ENCODE measurements at regions not wholly inside any gene's neighbourhood (a gene's known extent, or its start where the extent isn't known, plus 50 kb on each side); places are given as distances from the start of the nearest gene placed in this dataset.
A peak's percentile ranks its signal among the peaks of the same experiment; 100 is the strongest.

DNA sequence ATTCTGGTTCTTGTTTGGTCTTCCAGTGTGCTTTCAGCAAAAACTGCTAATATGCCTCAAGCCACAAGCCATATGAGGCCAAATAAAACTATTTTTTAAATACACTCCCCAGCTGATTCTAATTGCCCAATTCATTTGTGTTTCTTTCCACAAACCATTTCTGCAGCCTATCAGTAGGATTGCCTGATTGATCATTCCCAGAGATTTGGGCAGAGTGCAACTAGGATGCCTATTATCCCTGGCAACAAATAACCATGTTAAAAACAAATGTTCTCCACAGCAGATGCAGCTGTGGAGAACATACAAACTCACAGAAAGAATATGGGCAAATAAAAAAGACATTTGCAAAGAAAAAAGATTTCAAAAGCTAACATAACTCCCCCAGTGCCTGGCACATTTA, 76.9 kb upstream of the CAV2 start:
- H3K27ac ChIP-seq (ENCODE audit: low read length), result peak overlapping the region; percentile 94
- peaks cover 74% of the 10 kb centered on the region for H3K4me1 ChIP-seq (ENCODE audit: control insufficient read depth, insufficient read depth, low read length)
- no peaks in the 10 kb centered on the region for H3K9me3 ChIP-seq (ENCODE audit: control insufficient read depth, insufficient read depth, low read depth, low read length)
- no peak overlapping the region for H3K4me3 ChIP-seq (ENCODE audit: low read depth in 2 of 2, low read length in 2 of 2)
- no peak for ATAC-seq
- intact Hi-C loops (cut with micrococcal nuclease; ENCODE audit: unreplicated experiment), result loop anchor here (10.0 kb wide), 1 partner anchor 102 kb away; the partner anchor contains the start of gene CAV1
- DNase-seq (ENCODE audit: low read depth, low spot score), result no peak
- TF ChIP-seq CTCF (IDR thresholded peaks at IDR 0.05) (no peak), POLR2AphosphoS5 (IDR thresholded peaks at IDR 0.05; ENCODE audit: low read depth, low read length) (no peak), SIN3A (IDR thresholded peaks at IDR 0.05; ENCODE audit: borderline replicate concordance, insufficient read depth, low read depth, low read length) (no peak), TCF7L2 (IDR thresholded peaks at IDR 0.05; ENCODE audit: low read depth, low read length) (no peak)
- TF ChIP-seq, protein P1, sequence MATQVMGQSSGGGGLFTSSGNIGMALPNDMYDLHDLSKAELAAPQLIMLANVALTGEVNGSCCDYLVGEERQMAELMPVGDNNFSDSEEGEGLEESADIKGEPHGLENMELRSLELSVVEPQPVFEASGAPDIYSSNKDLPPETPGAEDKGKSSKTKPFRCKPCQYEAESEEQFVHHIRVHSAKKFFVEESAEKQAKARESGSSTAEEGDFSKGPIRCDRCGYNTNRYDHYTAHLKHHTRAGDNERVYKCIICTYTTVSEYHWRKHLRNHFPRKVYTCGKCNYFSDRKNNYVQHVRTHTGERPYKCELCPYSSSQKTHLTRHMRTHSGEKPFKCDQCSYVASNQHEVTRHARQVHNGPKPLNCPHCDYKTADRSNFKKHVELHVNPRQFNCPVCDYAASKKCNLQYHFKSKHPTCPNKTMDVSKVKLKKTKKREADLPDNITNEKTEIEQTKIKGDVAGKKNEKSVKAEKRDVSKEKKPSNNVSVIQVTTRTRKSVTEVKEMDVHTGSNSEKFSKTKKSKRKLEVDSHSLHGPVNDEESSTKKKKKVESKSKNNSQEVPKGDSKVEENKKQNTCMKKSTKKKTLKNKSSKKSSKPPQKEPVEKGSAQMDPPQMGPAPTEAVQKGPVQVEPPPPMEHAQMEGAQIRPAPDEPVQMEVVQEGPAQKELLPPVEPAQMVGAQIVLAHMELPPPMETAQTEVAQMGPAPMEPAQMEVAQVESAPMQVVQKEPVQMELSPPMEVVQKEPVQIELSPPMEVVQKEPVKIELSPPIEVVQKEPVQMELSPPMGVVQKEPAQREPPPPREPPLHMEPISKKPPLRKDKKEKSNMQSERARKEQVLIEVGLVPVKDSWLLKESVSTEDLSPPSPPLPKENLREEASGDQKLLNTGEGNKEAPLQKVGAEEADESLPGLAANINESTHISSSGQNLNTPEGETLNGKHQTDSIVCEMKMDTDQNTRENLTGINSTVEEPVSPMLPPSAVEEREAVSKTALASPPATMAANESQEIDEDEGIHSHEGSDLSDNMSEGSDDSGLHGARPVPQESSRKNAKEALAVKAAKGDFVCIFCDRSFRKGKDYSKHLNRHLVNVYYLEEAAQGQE (IDR thresholded peaks at IDR 0.05; ENCODE audit: insufficient read depth in 1 of 2, low read depth in 2 of 2, low read length in 1 of 2), result no peak
- ChIA-PET POLR2A (no interaction called here), CTCF (no interaction called here)
- BruUV-seq (replicated peaks), result no TSS peak
- H3K27me3 ChIP-seq (ENCODE audit: control insufficient read depth, insufficient read depth, low read length), result no peaks in the 10 kb centered on the region
- no peaks in the 10 kb centered on the region for H3K36me3 ChIP-seq (ENCODE audit: control insufficient read depth, insufficient read depth, low read length)
- in situ Hi-C loops (cut with HindIII; ENCODE audit: low pct_unique_long_range_greater_than_20kb, low sequenced_read_pairs), result no loop called here

- BruUV-seq (replicated peaks), result no TSS peak
- no peak overlapping the region for H3K4me3 ChIP-seq (ENCODE audit: low read depth in 2 of 2, low read length in 2 of 2)
- intact Hi-C loops (cut with micrococcal nuclease; ENCODE audit: unreplicated experiment), result loop anchor here (10.0 kb wide), 1 partner anchor 101 kb away; the partner anchor contains the start of gene CAV1
- H3K27ac ChIP-seq (ENCODE audit: low read length), result peak overlapping the region; percentile 94
- H3K27me3 ChIP-seq (ENCODE audit: control insufficient read depth, insufficient read depth, low read length), result no peaks in the 10 kb centered on the region
- ATAC-seq, result peak; percentile 54
- DNase-seq (ENCODE audit: low read depth, low spot score), result no peak
- peaks cover 2% of the 10 kb centered on the region; the same call in 1 of the 2 replicates for H3K9me3 ChIP-seq (ENCODE audit: control insufficient read depth, insufficient read depth, low read depth, low read length)
- peaks cover 66% of the 10 kb centered on the region for H3K4me1 ChIP-seq (ENCODE audit: control insufficient read depth, insufficient read depth, low read length)
- TF ChIP-seq POLR2AphosphoS5 (IDR thresholded peaks at IDR 0.05; ENCODE audit: low read depth, low read length) (0 out of 2 replicates have a peak, but pooled peaks have one; percentile 34), TCF7L2 (IDR thresholded peaks at IDR 0.05; ENCODE audit: low read depth, low read length) (no peak)
- in situ Hi-C loops (cut with HindIII; ENCODE audit: low pct_unique_long_range_greater_than_20kb, low sequenced_read_pairs), result no loop called here
- ChIA-PET POLR2A (interaction anchor here (0.5 to 1.0 kb wide), 2 partner anchors 30 to 75 kb away, joined by 3 to 4 read pairs; no protein-coding TSS in a partner anchor), CTCF (interaction anchor here (1.1 to 1.3 kb wide), 2 partner anchors 69 to 168 kb away, joined by 3 read pairs; no protein-coding TSS in a partner anchor)
- no peaks in the 10 kb centered on the region for H3K36me3 ChIP-seq (ENCODE audit: control insufficient read depth, insufficient read depth, low read length)
Measured at GRCh38 chr7:116423499-116423898, 76.0 kb upstream of the CAV2 start.

- CTCF ChIA-PET, result no interaction called here
- no TSS peak for BruUV-seq (replicated peaks)
- ATAC-seq, result peak; percentile 7; the same call in 1 of the 2 replicates
Measured at GRCh38 chr7:116425647-116426209, 73.8 kb upstream of the CAV2 start.

More at GRCh38 chr7:116425647-116426209, 73.8 kb upstream of the CAV2 start:
- no peak for DNase-seq (ENCODE audit: low read depth, low spot score)
- Histone ChIP-seq H3K27ac (ENCODE audit: low read length) (peak overlapping the region; percentile 96), H3K4me3 (ENCODE audit: low read depth in 2 of 2, low read length in 2 of 2) (no peak overlapping the region), H3K27me3 (ENCODE audit: control insufficient read depth, insufficient read depth, low read length) (no peaks in the 10 kb centered on the region), H3K36me3 (ENCODE audit: control insufficient read depth, insufficient read depth, low read length) (no peaks in the 10 kb centered on the region), H3K4me1 (ENCODE audit: control insufficient read depth, insufficient read depth, low read length) (peaks cover 55% of the 10 kb centered on the region), H3K9me3 (ENCODE audit: control insufficient read depth, insufficient read depth, low read depth, low read length) (peaks cover 3% of the 10 kb centered on the region; the same call in 1 of the 2 replicates)
- in situ Hi-C loops (cut with HindIII; ENCODE audit: low pct_unique_long_range_greater_than_20kb, low sequenced_read_pairs) (no loop called here), intact Hi-C loops (cut with micrococcal nuclease; ENCODE audit: unreplicated experiment) (loop anchor here (10.0 kb wide), 1 partner anchor 99 kb away; the partner anchor contains the start of gene CAV1)
- no peak for TF ChIP-seq POLR2AphosphoS5 (IDR thresholded peaks at IDR 0.05; ENCODE audit: low read depth, low read length)
- TF ChIP-seq, protein P1 (IDR thresholded peaks at IDR 0.05; ENCODE audit: insufficient read depth in 1 of 2, low read depth in 2 of 2, low read length in 1 of 2), result no peak
- TF ChIP-seq TCF7L2 (IDR thresholded peaks at IDR 0.05; ENCODE audit: low read depth, low read length), result no peak
- POLR2A ChIA-PET, result interaction anchor here (0.7 kb wide), 2 partner anchors 24 to 101 kb away, joined by 3 to 7 read pairs; no protein-coding TSS in a partner anchor
